GM12878 (cell line): ENCODE measurements at regions not wholly inside any gene's neighbourhood (a gene's known extent, or its start where the extent isn't known, plus 50 kb on each side); places are given as distances from the start of the nearest gene placed in this dataset.

Experiments used
- ATAC-seq: fragments of 200-7000 bp; cut with Tn5 transposase; 3 replicates; pipeline ENCODE4 v1.9.1; 2020; ENCODE audit warnings: mild to moderate bottlenecking, moderate library complexity
- BruUV-seq: library from RNA; stranded (reverse); fragments of 400-500 nt; replicated peaks from 2 replicates; lab custom pipeline; 2021; lab: Mats Ljungman, UMichigan
- CTCF ChIA-PET: fragments of 300-600 bp; sonication (Branson Sonifier 250); formaldehyde crosslinking; extraction: SDS; loops from one replicate; lab custom pipeline; 2021; ENCODE audit warnings: inconsistent platforms; lab: Yijun Ruan, JAX
- POLR2A ChIA-PET: fragments of 350-600 bp; formaldehyde crosslinking; extraction: SDS; loops from one replicate; lab custom pipeline; 2021; ENCODE audit warnings: inconsistent platforms; lab: Charles Lee
- RAD21 ChIA-PET: fragments of 300-600 bp; sonication (Branson Sonifier 250); formaldehyde crosslinking; loops from one replicate; lab custom pipeline; 2023; ENCODE audit warnings: antibody characterized with exemption; ENCODE audit not compliant: unreplicated experiment; lab: Charles Lee
- SMC1A ChIA-PET: fragments of 300-600 bp; sonication (Branson Sonifier 250); formaldehyde crosslinking; loops from one replicate; lab custom pipeline; 2023; ENCODE audit not compliant: unreplicated experiment, uncharacterized antibody; lab: Charles Lee
- DNase-seq: peaks from one replicate; pipeline ENCODE4 v3.0.0-alpha.2; 2011; ENCODE audit warnings: low read depth, low spot score
- FAIRE-seq: peaks from 3 replicates; lab custom pipeline; 2011; peaks lifted over from hg19 to GRCh38; lab: Jason Lieb, UNC
- H2AFZ ChIP-seq: 2 replicates; pipeline ENCODE4 v1.6.0; 2011; ENCODE audit warnings: low read depth, low read length, control low read depth; ENCODE audit not compliant: control insufficient read depth
- H3K27ac ChIP-seq: 2 replicates; pipeline ENCODE4 v1.5.1; 2011; ENCODE audit warnings: control low read depth; ENCODE audit not compliant: control insufficient read depth, insufficient read depth
- H3K27me3 ChIP-seq, 2 experiments: replicated peaks in 1 of 2; 2 replicates each; pipeline versions ENCODE4 v1.6.0 to v1.6.1; 2011; ENCODE audit warnings: low read length in 1 of 2; ENCODE audit not compliant: control insufficient read depth in 2 of 2, insufficient read depth in 2 of 2
- H3K36me3 ChIP-seq, 2 experiments: 2 replicates each; pipeline ENCODE4 v1.5.1; 2011; ENCODE audit warnings: low read length in 1 of 2; ENCODE audit not compliant: control insufficient read depth in 2 of 2, insufficient read depth in 2 of 2
- H3K4me1 ChIP-seq: 2 replicates; pipeline ENCODE4 v1.6.1; 2011; ENCODE audit warnings: mild to moderate bottlenecking, low read length, moderate library complexity, mixed read lengths; ENCODE audit not compliant: control insufficient read depth, insufficient read depth
- H3K4me2 ChIP-seq: 2 replicates; pipeline ENCODE4 v1.6.0; 2011; ENCODE audit warnings: control low read depth; ENCODE audit not compliant: control insufficient read depth, insufficient read depth
- H3K4me3 ChIP-seq: fragments of 200-600 bp; sonication (generic); 2 replicates; pipeline ENCODE4 v1.5.1; 2016
- H3K79me2 ChIP-seq: 2 replicates; pipeline ENCODE4 v1.6.0; 2011; ENCODE audit warnings: low read length; ENCODE audit not compliant: control insufficient read depth, insufficient read depth
- H3K9ac ChIP-seq: 2 replicates; pipeline ENCODE4 v1.8.0; 2011; ENCODE audit warnings: low read length, control low read depth, mixed read lengths; ENCODE audit not compliant: control insufficient read depth, insufficient read depth
- H3K9me3 ChIP-seq: replicated peaks from 3 replicates; pipeline ENCODE4 v1.5.1; 2011; ENCODE audit warnings: mild to moderate bottlenecking, low read length; ENCODE audit not compliant: control insufficient read depth, insufficient read depth
- H4K20me1 ChIP-seq: 2 replicates; pipeline ENCODE4 v1.6.0; 2011; ENCODE audit not compliant: control insufficient read depth, insufficient read depth
- CBFB ChIP-seq: IDR thresholded peaks from 2 replicates; pipeline ENCODE4 v1.6.1; 2016; ENCODE audit warnings: antibody characterized with exemption, low read depth
- EP300 ChIP-seq, 2 experiments: fragments of 150-350 bp in 1 of 2; IDR thresholded peaks; 2 replicates each; pipeline ENCODE4 v1.6.1; 2011 to 2012; ENCODE audit warnings: low read depth in 2 of 2, low read length in 2 of 2, borderline replicate concordance in 1 of 2, improper control_type of control experiment in 1 of 2, inconsistent platforms in 1 of 2; ENCODE audit not compliant: control insufficient read depth in 1 of 2
- ETV6 ChIP-seq, 2 experiments: fragments of 450-650 bp in 1 of 2; IDR thresholded peaks in 1 of 2; conservative IDR thresholded peaks in 1 of 2; 2 replicates each; pipeline ENCODE4 v1.6.1; 2014; ENCODE audit warnings: antibody characterized with exemption in 1 of 2, borderline replicate concordance in 1 of 2, low read depth in 1 of 2, mild to moderate bottlenecking in 1 of 2, moderate library complexity in 1 of 2
- RUNX3 ChIP-seq: IDR thresholded peaks from 2 replicates; pipeline ENCODE4 v1.6.1; 2012; ENCODE audit warnings: low read length, inconsistent platforms
- SIN3A ChIP-seq: IDR thresholded peaks from 2 replicates; pipeline ENCODE4 v1.6.1; 2012; ENCODE audit warnings: low read depth, low read length, improper control_type of control experiment
- SKIL ChIP-seq: fragments of 450-650 bp; IDR thresholded peaks from 2 replicates; pipeline ENCODE4 v1.6.1; 2017; ENCODE audit warnings: mild to moderate bottlenecking, low read depth, inconsistent platforms; ENCODE audit not compliant: poor library complexity, severe bottlenecking
- SMARCA5 ChIP-seq: fragments of 450-650 bp; IDR thresholded peaks from 2 replicates; pipeline ENCODE4 v1.6.1; 2017; ENCODE audit warnings: mild to moderate bottlenecking
- SREBF1 ChIP-seq: IDR thresholded peaks from 2 replicates; pipeline ENCODE4 v1.6.1; 2012; ENCODE audit warnings: mild to moderate bottlenecking, low read length
- YY1 ChIP-seq: IDR thresholded peaks from 2 replicates; pipeline ENCODE4 v1.6.1; 2011; ENCODE audit warnings: low read depth, mild to moderate bottlenecking, low read length
- ZNF217 ChIP-seq: fragments of 450-650 bp; IDR thresholded peaks from 2 replicates; pipeline ENCODE4 v1.6.1; 2017; ENCODE audit warnings: antibody characterized with exemption, mild to moderate bottlenecking
- ZNF384 ChIP-seq: IDR thresholded peaks from 2 replicates; pipeline ENCODE4 v1.6.1; 2012; ENCODE audit warnings: low read depth, mild to moderate bottlenecking, low read length, improper control_type of control experiment, borderline replicate concordance
- ZSCAN29 ChIP-seq: fragments of 450-650 bp; IDR thresholded peaks from 2 replicates; pipeline ENCODE4 v1.6.1; 2017; ENCODE audit warnings: mild to moderate bottlenecking, moderate library complexity
- WGBS: methylation state at CpG from one replicate; pipeline ENCODE4 v1.1.6; 2016; ENCODE audit warnings: low lambda C conversion rate; ENCODE audit not compliant: insufficient replicate concordance, insufficient coverage; ENCODE audit errors: missing lambda C conversion rate; 5-methylcytosine and 5-hydroxymethylcytosine counted together
- in situ Hi-C: fragments of 300-500 bp; cut with MboI; formaldehyde crosslinking; loops from 9 replicates; pipeline ENCODE4 v1.14.3; 2018; ENCODE audit warnings: mixed read lengths
- intact Hi-C: fragments of 100-400 bp; cut with micrococcal nuclease; formaldehyde crosslinking; loops from one replicate; pipeline ENCODE4 v1.14.2; 2022; ENCODE audit not compliant: unreplicated experiment
- TF ChIP-seq, protein P1 (sequence below), 3 experiments: IDR thresholded peaks in 2 of 3; conservative IDR thresholded peaks in 1 of 3; 2 replicates each; pipeline ENCODE4 v1.5.1; 2011; ENCODE audit warnings: low read depth in 3 of 3, low read length in 3 of 3, mild to moderate bottlenecking in 3 of 3, control low read depth in 2 of 3, moderate library complexity in 2 of 3, inconsistent platforms in 1 of 3, mixed read lengths in 1 of 3; ENCODE audit not compliant: control insufficient read depth in 2 of 3, insufficient read depth in 1 of 3; ENCODE audit errors: extremely low read depth in 1 of 3
- TF ChIP-seq, protein P2 (sequence below): fragments of 450-650 bp; formaldehyde crosslinking; IDR thresholded peaks from 2 replicates; pipeline ENCODE4 v1.4.0; 2020; ENCODE audit warnings: mild to moderate bottlenecking, moderate library complexity
- TF ChIP-seq, protein P3 (sequence below): IDR thresholded peaks from 2 replicates; pipeline ENCODE4 v1.6.1; 2011; ENCODE audit warnings: low read depth, low read length, improper control_type of control experiment, borderline replicate concordance

GRCh38 chr6:62670490-62671223, 384.6 kb upstream of the KHDRBS2 start:
- Histone ChIP-seq H3K9ac (no peak overlapping the region), H3K36me3 (no peaks in the 10 kb centered on the region), H3K9me3 (no peaks in the 10 kb centered on the region), H3K4me3 (no peak overlapping the region), H3K27ac (no peak overlapping the region), H4K20me1 (no peaks in the 10 kb centered on the region), H3K4me1 (no peaks in the 10 kb centered on the region), H3K79me2 (no peaks in the 10 kb centered on the region), H2AFZ (no peak overlapping the region), H3K27me3 (no peaks in the 10 kb centered on the region), H3K4me2 (no peak overlapping the region)
- CTCF ChIA-PET = interaction anchor here (1.0 kb wide), 1 partner anchor 602 kb away, joined by 3 read pairs; no protein-coding TSS in a partner anchor
- DNase-seq (no peak), FAIRE-seq (no peak), ATAC-seq (no peak)
- BruUV-seq = no TSS peak
- SMC1A ChIA-PET = interaction anchor here (1.1 kb wide), 1 partner anchor 8 kb away, joined by 3 read pairs; no protein-coding TSS in a partner anchor
- intact Hi-C loops (no loop called here), in situ Hi-C loops (no loop called here)
- RAD21 ChIA-PET = no interaction called here
- POLR2A ChIA-PET = no interaction called here
- 7% methylated on average over 2 of the region's 2 CpGs for WGBS
- no peak for TF ChIP-seq CBFB
- TF ChIP-seq, protein P1, sequence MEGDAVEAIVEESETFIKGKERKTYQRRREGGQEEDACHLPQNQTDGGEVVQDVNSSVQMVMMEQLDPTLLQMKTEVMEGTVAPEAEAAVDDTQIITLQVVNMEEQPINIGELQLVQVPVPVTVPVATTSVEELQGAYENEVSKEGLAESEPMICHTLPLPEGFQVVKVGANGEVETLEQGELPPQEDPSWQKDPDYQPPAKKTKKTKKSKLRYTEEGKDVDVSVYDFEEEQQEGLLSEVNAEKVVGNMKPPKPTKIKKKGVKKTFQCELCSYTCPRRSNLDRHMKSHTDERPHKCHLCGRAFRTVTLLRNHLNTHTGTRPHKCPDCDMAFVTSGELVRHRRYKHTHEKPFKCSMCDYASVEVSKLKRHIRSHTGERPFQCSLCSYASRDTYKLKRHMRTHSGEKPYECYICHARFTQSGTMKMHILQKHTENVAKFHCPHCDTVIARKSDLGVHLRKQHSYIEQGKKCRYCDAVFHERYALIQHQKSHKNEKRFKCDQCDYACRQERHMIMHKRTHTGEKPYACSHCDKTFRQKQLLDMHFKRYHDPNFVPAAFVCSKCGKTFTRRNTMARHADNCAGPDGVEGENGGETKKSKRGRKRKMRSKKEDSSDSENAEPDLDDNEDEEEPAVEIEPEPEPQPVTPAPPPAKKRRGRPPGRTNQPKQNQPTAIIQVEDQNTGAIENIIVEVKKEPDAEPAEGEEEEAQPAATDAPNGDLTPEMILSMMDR (IDR thresholded peaks at IDR 0.05 in 2 of 3, conservative IDR thresholded peaks at IDR 0.05 in 1 of 3; ENCODE audit: control insufficient read depth in 2 of 3, extremely low read depth in 1 of 3, insufficient read depth in 1 of 3, low read depth in 3 of 3, low read length in 3 of 3) = no peak
- TF ChIP-seq ZNF384 = no peak
- no peak for TF ChIP-seq SREBF1
- no peak for TF ChIP-seq EP300 (IDR thresholded peaks at IDR 0.05; ENCODE audit: borderline replicate concordance in 1 of 2, control insufficient read depth in 1 of 2, low read depth in 2 of 2, low read length in 2 of 2)
- TF ChIP-seq, protein P2, sequence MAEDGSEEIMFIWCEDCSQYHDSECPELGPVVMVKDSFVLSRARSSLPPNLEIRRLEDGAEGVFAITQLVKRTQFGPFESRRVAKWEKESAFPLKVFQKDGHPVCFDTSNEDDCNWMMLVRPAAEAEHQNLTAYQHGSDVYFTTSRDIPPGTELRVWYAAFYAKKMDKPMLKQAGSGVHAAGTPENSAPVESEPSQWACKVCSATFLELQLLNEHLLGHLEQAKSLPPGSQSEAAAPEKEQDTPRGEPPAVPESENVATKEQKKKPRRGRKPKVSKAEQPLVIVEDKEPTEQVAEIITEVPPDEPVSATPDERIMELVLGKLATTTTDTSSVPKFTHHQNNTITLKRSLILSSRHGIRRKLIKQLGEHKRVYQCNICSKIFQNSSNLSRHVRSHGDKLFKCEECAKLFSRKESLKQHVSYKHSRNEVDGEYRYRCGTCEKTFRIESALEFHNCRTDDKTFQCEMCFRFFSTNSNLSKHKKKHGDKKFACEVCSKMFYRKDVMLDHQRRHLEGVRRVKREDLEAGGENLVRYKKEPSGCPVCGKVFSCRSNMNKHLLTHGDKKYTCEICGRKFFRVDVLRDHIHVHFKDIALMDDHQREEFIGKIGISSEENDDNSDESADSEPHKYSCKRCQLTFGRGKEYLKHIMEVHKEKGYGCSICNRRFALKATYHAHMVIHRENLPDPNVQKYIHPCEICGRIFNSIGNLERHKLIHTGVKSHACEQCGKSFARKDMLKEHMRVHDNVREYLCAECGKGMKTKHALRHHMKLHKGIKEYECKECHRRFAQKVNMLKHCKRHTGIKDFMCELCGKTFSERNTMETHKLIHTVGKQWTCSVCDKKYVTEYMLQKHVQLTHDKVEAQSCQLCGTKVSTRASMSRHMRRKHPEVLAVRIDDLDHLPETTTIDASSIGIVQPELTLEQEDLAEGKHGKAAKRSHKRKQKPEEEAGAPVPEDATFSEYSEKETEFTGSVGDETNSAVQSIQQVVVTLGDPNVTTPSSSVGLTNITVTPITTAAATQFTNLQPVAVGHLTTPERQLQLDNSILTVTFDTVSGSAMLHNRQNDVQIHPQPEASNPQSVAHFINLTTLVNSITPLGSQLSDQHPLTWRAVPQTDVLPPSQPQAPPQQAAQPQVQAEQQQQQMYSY (CRISPR knock-in tag) = no peak
- TF ChIP-seq SMARCA5 = no peak
- no peak for TF ChIP-seq ZSCAN29
- no peak for TF ChIP-seq SIN3A
- TF ChIP-seq ETV6 (conservative IDR thresholded peaks at IDR 0.05 in 1 of 2, IDR thresholded peaks at IDR 0.05 in 1 of 2; ENCODE audit: borderline replicate concordance in 1 of 2, low read depth in 1 of 2) = no peak
- no peak for TF ChIP-seq YY1
- no peak for TF ChIP-seq RUNX3
- TF ChIP-seq, protein P3, sequence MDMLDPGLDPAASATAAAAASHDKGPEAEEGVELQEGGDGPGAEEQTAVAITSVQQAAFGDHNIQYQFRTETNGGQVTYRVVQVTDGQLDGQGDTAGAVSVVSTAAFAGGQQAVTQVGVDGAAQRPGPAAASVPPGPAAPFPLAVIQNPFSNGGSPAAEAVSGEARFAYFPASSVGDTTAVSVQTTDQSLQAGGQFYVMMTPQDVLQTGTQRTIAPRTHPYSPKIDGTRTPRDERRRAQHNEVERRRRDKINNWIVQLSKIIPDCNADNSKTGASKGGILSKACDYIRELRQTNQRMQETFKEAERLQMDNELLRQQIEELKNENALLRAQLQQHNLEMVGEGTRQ = no peak
- no peak for TF ChIP-seq ZNF217
- no peak for TF ChIP-seq SKIL
